Calu3 (cell line): ENCODE measurements at regions not wholly inside any gene's neighbourhood (a gene's known extent, or its start where the extent isn't known, plus 50 kb on each side); places are given as distances from the start of the nearest gene placed in this dataset.

Experiments used
- BruUV-seq: library from RNA; stranded (reverse); fragments of 400-500 nt; replicated peaks from 2 replicates; lab custom pipeline; 2021; lab: Mats Ljungman, UMichigan
- CTCF ChIA-PET: fragments of 300-600 bp; sonication (Branson Sonifier 250); formaldehyde crosslinking; loops from one replicate; lab custom pipeline; 2022; ENCODE audit warnings: antibody characterized with exemption; lab: Charles Lee
- DNase-seq: peaks from one replicate; pipeline ENCODE4 v3.0.0; 2022
- H3K27ac Mint-ChIP-seq: one replicate; pipeline ENCODE4 v1.8.0; 2022; ENCODE audit warnings: mixed read lengths; ENCODE audit not compliant: unreplicated experiment
- H3K27me3 Mint-ChIP-seq: one replicate; pipeline ENCODE4 v1.8.0; 2022; ENCODE audit warnings: mixed read lengths; ENCODE audit not compliant: unreplicated experiment
- H3K36me3 Mint-ChIP-seq: one replicate; pipeline ENCODE4 v1.8.0; 2022; ENCODE audit warnings: mild to moderate bottlenecking, moderate library complexity, mixed read lengths; ENCODE audit not compliant: insufficient read depth, unreplicated experiment
- H3K4me1 Mint-ChIP-seq: one replicate; pipeline ENCODE4 v1.8.0; 2022; ENCODE audit warnings: mild to moderate bottlenecking, low read depth, mixed read lengths; ENCODE audit not compliant: unreplicated experiment
- H3K4me3 Mint-ChIP-seq: one replicate; pipeline ENCODE4 v1.8.0; 2022; ENCODE audit warnings: mild to moderate bottlenecking, low read depth, moderate library complexity, mixed read lengths; ENCODE audit not compliant: unreplicated experiment
- H3K9me3 Mint-ChIP-seq: one replicate; pipeline ENCODE4 v1.8.0; 2022; ENCODE audit warnings: low read depth, mixed read lengths; ENCODE audit not compliant: unreplicated experiment
- CTCF ChIP-seq: fragments of 200-600 bp; IDR thresholded peaks from one replicate; pipeline ENCODE4 v1.8.0; 2022; ENCODE audit warnings: antibody characterized with exemption; ENCODE audit not compliant: unreplicated experiment
- intact Hi-C: fragments of 100-400 bp; cut with micrococcal nuclease; formaldehyde crosslinking; loops from one replicate; pipeline ENCODE4 v1.10.0; 2022; ENCODE audit not compliant: unreplicated experiment

GRCh38 chr14:36012621-36013020, 163.9 kb downstream of the PTCSC3 start:
- Mint-ChIP-seq H3K4me3 (no peak overlapping the region), H3K27me3 (peaks cover 16% of the 10 kb centered on the region), H3K4me1 (no peaks in the 10 kb centered on the region), H3K9me3 (no peaks in the 10 kb centered on the region), H3K36me3 (no peaks in the 10 kb centered on the region), H3K27ac (no peak overlapping the region)
- intact Hi-C loops = no loop called here
- no peak for TF ChIP-seq CTCF
- no peak for DNase-seq
- CTCF ChIA-PET = no interaction called here
- no TSS peak for BruUV-seq

DNA sequence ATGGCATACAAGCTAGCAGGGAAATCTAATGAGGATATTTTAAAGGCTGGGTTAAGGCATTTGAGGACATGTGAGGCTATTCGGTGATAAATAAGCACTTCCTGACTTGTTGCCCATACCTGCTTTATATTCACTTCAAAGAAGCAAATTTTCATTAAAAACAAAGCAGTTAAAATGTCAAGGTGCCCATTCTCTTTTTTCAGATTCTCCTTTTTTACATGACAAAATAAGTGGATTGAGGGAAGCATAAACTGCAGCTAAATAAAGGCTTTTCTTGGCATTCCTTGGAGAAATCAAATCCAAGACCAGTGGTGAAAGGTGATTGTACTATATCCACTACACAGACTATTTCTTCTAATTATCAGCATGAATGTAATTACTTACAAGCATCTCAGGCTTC, 166.9 kb downstream of the PTCSC3 start:
- CTCF ChIA-PET = no interaction called here
- no peak overlapping the region for H3K4me3 Mint-ChIP-seq
- no peaks in the 10 kb centered on the region for H3K4me1 Mint-ChIP-seq
- H3K9me3 Mint-ChIP-seq = no peaks in the 10 kb centered on the region
- H3K27me3 Mint-ChIP-seq = peaks cover 45% of the 10 kb centered on the region
- no peaks in the 10 kb centered on the region for H3K36me3 Mint-ChIP-seq
- no peak for TF ChIP-seq CTCF
- no peak overlapping the region for H3K27ac Mint-ChIP-seq
- intact Hi-C loops = no loop called here
- no TSS peak for BruUV-seq
- DNase-seq = no peak

- Mint-ChIP-seq H3K27ac (no peak overlapping the region), H3K4me1 (no peaks in the 10 kb centered on the region), H3K36me3 (no peaks in the 10 kb centered on the region), H3K27me3 (peaks cover 45% of the 10 kb centered on the region), H3K4me3 (no peak overlapping the region), H3K9me3 (no peaks in the 10 kb centered on the region)
- CTCF ChIA-PET = no interaction called here
- TF ChIP-seq CTCF = no peak
- intact Hi-C loops = no loop called here
- no peak for DNase-seq
- BruUV-seq = no TSS peak
These were observed 169.9 kb downstream of the PTCSC3 start for GRCh38 chr14:36006623-36007022.

DNA sequence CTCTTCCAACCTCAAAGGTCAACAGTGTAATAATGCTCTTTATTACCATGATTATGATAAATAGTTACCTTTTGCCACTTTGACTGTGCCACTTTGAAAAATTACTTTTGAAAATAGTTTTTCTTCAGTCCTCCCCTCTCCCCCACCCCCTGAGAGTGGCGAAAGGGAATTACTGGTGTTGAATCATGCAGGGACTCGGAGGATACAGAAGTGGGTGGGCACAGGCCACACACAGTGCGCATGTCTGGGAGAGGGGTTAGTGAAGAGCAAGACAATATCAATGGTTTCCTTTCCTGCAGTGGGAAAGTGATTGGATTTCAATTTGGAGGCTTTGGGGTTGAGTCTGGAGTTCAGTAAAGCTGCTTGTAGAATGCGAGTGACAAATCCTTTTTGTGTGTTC, 170.9 kb downstream of the PTCSC3 start:
- DNase-seq = no peak
- peaks cover 39% of the 10 kb centered on the region for H3K27me3 Mint-ChIP-seq
- H3K27ac Mint-ChIP-seq = no peak overlapping the region
- H3K4me1 Mint-ChIP-seq = no peaks in the 10 kb centered on the region
- no peaks in the 10 kb centered on the region for H3K9me3 Mint-ChIP-seq
- BruUV-seq = no TSS peak
- no peak for TF ChIP-seq CTCF
- intact Hi-C loops = no loop called here
- no peak overlapping the region for H3K4me3 Mint-ChIP-seq
- no peaks in the 10 kb centered on the region for H3K36me3 Mint-ChIP-seq
- CTCF ChIA-PET = no interaction called here
